Esophagus muscularis mucosa (tissue), 4 donors: ENCODE measurements at regions not wholly inside any gene's neighbourhood (a gene's known extent, or its start where the extent isn't known, plus 50 kb on each side); places are given as distances from the start of the nearest gene placed in this dataset.

Experiments
- DNase-seq: peaks from one replicate; pipeline ENCODE4 v3.0.0-alpha.2; 2017; ENCODE audit errors: extremely low spot score
- H3K27ac ChIP-seq, 4 donors: fragments of 200-600 bp; sonication (generic); replicated peaks in 1 of 4; 1 replicate in 3 of 4; 2 replicates in 1 of 4; pipeline ENCODE4 v1.5.1; 2016 to 2019; ENCODE audit warnings: mild to moderate bottlenecking in 1 of 4
- H3K27me3 ChIP-seq, 4 donors: fragments of 200-600 bp; sonication (generic); one replicate each; pipeline versions ENCODE4 v1.5.1 to v1.6.0; 2016 to 2019
- H3K36me3 ChIP-seq, 4 donors: fragments of 200-600 bp; sonication (generic); one replicate each; pipeline ENCODE4 v1.5.1; 2016 to 2019
- H3K4me1 ChIP-seq, 4 donors: fragments of 200-600 bp; sonication (generic); one replicate each; pipeline ENCODE4 v1.5.1; 2016 to 2019
- H3K4me3 ChIP-seq, 4 donors: fragments of 200-600 bp; sonication (generic); 1 replicate in 2 of 4; 2 replicates in 2 of 4; pipeline ENCODE4 v1.5.1; 2016 to 2019; ENCODE audit warnings: mild to moderate bottlenecking in 4 of 4, moderate library complexity in 1 of 4
- H3K9me3 ChIP-seq, 4 donors: fragments of 200-600 bp; sonication (generic); 1 replicate in 3 of 4; 2 replicates in 1 of 4; pipeline ENCODE4 v1.5.1; 2016 to 2019
- CTCF ChIP-seq, 3 experiments: fragments of 200-600 bp in 2 of 3; fragments of 450-650 bp in 1 of 3; sonication (generic) in 2 of 3; IDR thresholded peaks; one replicate each; pipeline ENCODE4 v1.5.1; 2017 to 2019; ENCODE audit warnings: antibody characterized with exemption in 3 of 3, mild to moderate bottlenecking in 2 of 3, moderate library complexity in 1 of 3
- EP300 ChIP-seq: sonication (generic); formaldehyde crosslinking; IDR thresholded peaks from one replicate; pipeline ENCODE4 v1.6.1; 2017; ENCODE audit warnings: antibody characterized with exemption
- POLR2A ChIP-seq: fragments of 450-650 bp; IDR thresholded peaks from one replicate; pipeline ENCODE4 v1.6.1; 2017; ENCODE audit warnings: antibody characterized with exemption, moderate library complexity, mild to moderate bottlenecking, low read depth
- POLR2AphosphoS5 ChIP-seq, 2 donors: sonication (generic); formaldehyde crosslinking; IDR thresholded peaks; one replicate each; pipeline ENCODE4 v1.6.1; 2017; ENCODE audit warnings: antibody characterized with exemption in 2 of 2
- WGBS: methylation state at CpG from one replicate; pipeline ENCODE4 v1.1.5; 2018; 5-methylcytosine and 5-hydroxymethylcytosine counted together
- intact Hi-C: fragments of 100-400 bp; cut with DNase I; formaldehyde crosslinking; loops from one replicate; pipeline ENCODE4 v1.15.1; 2023

- no peaks in the 10 kb centered on the region for H3K36me3 ChIP-seq
- H3K4me1 ChIP-seq, result no peaks in the 10 kb centered on the region
- 93% methylated on average over 8 of the region's 8 CpGs for WGBS
- intact Hi-C loops, result no loop called here
- DNase-seq, result no peak
- H3K27ac ChIP-seq, result no peak overlapping the region
- TF ChIP-seq CTCF (IDR thresholded peaks at IDR 0.05) (no peak), POLR2A (no peak), POLR2AphosphoS5 (IDR thresholded peaks at IDR 0.05) (no peak), EP300 (no peak)
- no peak overlapping the region for H3K4me3 ChIP-seq
- no peaks in the 10 kb centered on the region for H3K27me3 ChIP-seq
- no peaks in the 10 kb centered on the region for H3K9me3 ChIP-seq
These were observed 703.1 kb upstream of the ARRDC3 start for GRCh38 chr5:92086059-92086811.

- no peak overlapping the region for H3K4me3 ChIP-seq
- WGBS, result 81% methylated on average over 7 of the region's 7 CpGs
- H3K36me3 ChIP-seq, result no peaks in the 10 kb centered on the region
- DNase-seq, result no peak
- intact Hi-C loops, result no loop called here
- no peaks in the 10 kb centered on the region for H3K9me3 ChIP-seq
- TF ChIP-seq POLR2A (no peak), POLR2AphosphoS5 (IDR thresholded peaks at IDR 0.05) (no peak), EP300 (no peak), CTCF (IDR thresholded peaks at IDR 0.05) (no peak)
- no peaks in the 10 kb centered on the region for H3K4me1 ChIP-seq
- no peak overlapping the region for H3K27ac ChIP-seq
- H3K27me3 ChIP-seq, result no peaks in the 10 kb centered on the region
These were observed 699.0 kb upstream of the ARRDC3 start for GRCh38 chr5:92081958-92082712.

- WGBS, result 58% methylated on average over 2 of the region's 2 CpGs
- H3K9me3 ChIP-seq, result no peaks in the 10 kb centered on the region
- H3K36me3 ChIP-seq, result no peaks in the 10 kb centered on the region
- no peaks in the 10 kb centered on the region for H3K4me1 ChIP-seq
- no peak for DNase-seq
- intact Hi-C loops, result no loop called here
- no peak for TF ChIP-seq POLR2A
- TF ChIP-seq EP300, result no peak
- no peak for TF ChIP-seq POLR2AphosphoS5 (IDR thresholded peaks at IDR 0.05)
- TF ChIP-seq CTCF (IDR thresholded peaks at IDR 0.05), result no peak
- H3K4me3 ChIP-seq, result no peak overlapping the region
- no peaks in the 10 kb centered on the region for H3K27me3 ChIP-seq
- H3K27ac ChIP-seq, result no peak overlapping the region
These were observed 687.7 kb upstream of the ARRDC3 start for GRCh38 chr5:92070786-92071185.

- Histone ChIP-seq H3K9me3 (no peaks in the 10 kb centered on the region), H3K27me3 (no peaks in the 10 kb centered on the region), H3K4me3 (no peak overlapping the region), H3K4me1 (no peaks in the 10 kb centered on the region), H3K36me3 (no peaks in the 10 kb centered on the region), H3K27ac (no peak overlapping the region)
- no peak for TF ChIP-seq POLR2AphosphoS5 (IDR thresholded peaks at IDR 0.05)
- TF ChIP-seq POLR2A, result no peak
- no peak for TF ChIP-seq EP300
- intact Hi-C loops, result no loop called here
- no peak for DNase-seq
- WGBS, result 94% methylated on average over 1 of the region's 1 CpG
These were observed 681.9 kb upstream of the ARRDC3 start for GRCh38 chr5:92064993-92065392.

- DNase-seq, result no peak
- Histone ChIP-seq H3K27me3 (no peaks in the 10 kb centered on the region), H3K4me3 (no peak overlapping the region), H3K4me1 (no peaks in the 10 kb centered on the region), H3K36me3 (no peaks in the 10 kb centered on the region), H3K27ac (no peak overlapping the region), H3K9me3 (no peaks in the 10 kb centered on the region)
- TF ChIP-seq POLR2AphosphoS5 (IDR thresholded peaks at IDR 0.05) (no peak), EP300 (no peak), CTCF (IDR thresholded peaks at IDR 0.05) (no peak)
- intact Hi-C loops, result no loop called here
These were observed 668.6 kb upstream of the ARRDC3 start for GRCh38 chr5:92051741-92052140.
